ENCODE measurements at regions not wholly inside any gene's neighbourhood (a gene's known extent, or its start where the extent isn't known, plus 50 kb on each side); places are given as distances from the start of the nearest gene placed in this dataset.
"Not testable (repeated sequence)": the region's sequence is repeated elsewhere in the genome, so short reads cannot be mapped to it uniquely, and the experiment has no call there.

GRCh38 chr12:89870413-89871184 is 162.0 kb upstream of the ATP2B1 start:
- DNase-seq = no peak

GRCh38 chr12:89867611-89868010 is 159.0 kb upstream of the ATP2B1 start:
- DNase-seq = not testable (repeated sequence)

GRCh38 chr12:89864411-89864810 is 155.8 kb upstream of the ATP2B1 start:
- DNase-seq = no peak

GRCh38 chr12:89863968-89864367 is 155.3 kb upstream of the ATP2B1 start:
- no peak for DNase-seq

- DNase-seq = no peak
These were observed 154.9 kb upstream of the ATP2B1 start for GRCh38 chr12:89863493-89863938.

- DNase-seq = no peak
These were observed 154.1 kb upstream of the ATP2B1 start for GRCh38 chr12:89862511-89863445.

GRCh38 chr12:89861086-89861485 is 152.4 kb upstream of the ATP2B1 start:
- no peak for DNase-seq

- DNase-seq = no peak
These were observed 151.0 kb upstream of the ATP2B1 start for GRCh38 chr12:89859508-89860220.

GRCh38 chr12:89858718-89859117 is 150.1 kb upstream of the ATP2B1 start:
- DNase-seq = no peak

GRCh38 chr12:89857652-89858274 is 149.1 kb upstream of the ATP2B1 start:
- DNase-seq = no peak

- no peak for DNase-seq
These were observed 147.8 kb upstream of the ATP2B1 start for GRCh38 chr12:89856431-89856830.

- DNase-seq = no peak
These were observed 140.1 kb upstream of the ATP2B1 start for GRCh38 chr12:89848732-89849131.

GRCh38 chr12:89846473-89847055 is 137.9 kb upstream of the ATP2B1 start:
- DNase-seq = no peak

GRCh38 chr12:89845767-89846166 is 137.1 kb upstream of the ATP2B1 start:
- no peak for DNase-seq

GRCh38 chr12:89845366-89845765 is 136.7 kb upstream of the ATP2B1 start:
- DNase-seq = no peak

GRCh38 chr12:89844539-89844938 is 135.9 kb upstream of the ATP2B1 start:
- no peak for DNase-seq

GRCh38 chr12:89840162-89840922 is 131.7 kb upstream of the ATP2B1 start:
- no peak for DNase-seq

- DNase-seq = no peak
These were observed 130.8 kb upstream of the ATP2B1 start for GRCh38 chr12:89839444-89839843.

- DNase-seq = no peak
These were observed 130.2 kb upstream of the ATP2B1 start for GRCh38 chr12:89838833-89839232.

- DNase-seq = no peak
These were observed 127.4 kb upstream of the ATP2B1 start for GRCh38 chr12:89836026-89836425.

- DNase-seq = no peak
These were observed 126.0 kb upstream of the ATP2B1 start for GRCh38 chr12:89834676-89835075.
